ENCODE measurements at regions not wholly inside any gene's neighbourhood (a gene's known extent, or its start where the extent isn't known, plus 50 kb on each side); places are given as distances from the start of the nearest gene placed in this dataset.
A peak's percentile ranks its signal among the peaks of the same experiment; 100 is the strongest.

- DNase-seq, result no peak
These were observed 85.3 kb upstream of the CD180 start for GRCh38 chr5:67281874-67282273.

GRCh38 chr5:67273689-67274356, 77.2 kb upstream of the CD180 start:
- no peak for DNase-seq

GRCh38 chr5:67272453-67273130, 76.0 kb upstream of the CD180 start:
- DNase-seq, result no peak

GRCh38 chr5:67268231-67269021, 71.8 kb upstream of the CD180 start:
- peak; percentile 49 for DNase-seq

- DNase-seq, result no peak
These were observed 71.1 kb upstream of the CD180 start for GRCh38 chr5:67267512-67268216.

- no peak for DNase-seq
These were observed 70.2 kb upstream of the CD180 start for GRCh38 chr5:67266654-67267350.

- no peak for DNase-seq
These were observed 69.4 kb upstream of the CD180 start for GRCh38 chr5:67265951-67266350.

- DNase-seq, result no peak
These were observed 67.2 kb upstream of the CD180 start for GRCh38 chr5:67263656-67264408.

GRCh38 chr5:67262956-67263355, 66.4 kb upstream of the CD180 start:
- no peak for DNase-seq

GRCh38 chr5:67262206-67262605, 65.6 kb upstream of the CD180 start:
- no peak for DNase-seq

- no peak for DNase-seq
These were observed 63.1 kb upstream of the CD180 start for GRCh38 chr5:67259548-67260215.

- DNase-seq, result no peak
These were observed 60.9 kb upstream of the CD180 start for GRCh38 chr5:67257500-67257899.

GRCh38 chr5:67257077-67257476, 60.5 kb upstream of the CD180 start:
- DNase-seq, result no peak

GRCh38 chr5:67255881-67256280, 59.3 kb upstream of the CD180 start:
- DNase-seq, result no peak

- no peak for DNase-seq
These were observed 57.3 kb upstream of the CD180 start for GRCh38 chr5:67253911-67254310.

GRCh38 chr5:67249590-67249895, 52.9 kb upstream of the CD180 start:
- DNase-seq, result no peak

GRCh38 chr5:67248703-67249589, 52.3 kb upstream of the CD180 start:
- DNase-seq, result peak; percentile 41

- no peak for DNase-seq
These were observed 50.1 kb upstream of the CD180 start for GRCh38 chr5:67246546-67247268.

Measured in NCI-H2227 treated with DMSO at 0.1 percent for 48 hours (cell line).